ENCODE measurements at regions not wholly inside any gene's neighbourhood (a gene's known extent, or its start where the extent isn't known, plus 50 kb on each side); places are given as distances from the start of the nearest gene placed in this dataset.

GRCh38 chr7:1329261-1329660, 96.6 kb downstream of the UNCX start:
- TF ChIP-seq SIN3A (IDR thresholded peaks at IDR 0.05; ENCODE audit: borderline replicate concordance, insufficient read depth, low read length) = no peak
- no peak for TF ChIP-seq FOXP2 (optimal IDR thresholded peaks at IDR 0.05; ENCODE audit: borderline replicate concordance, extremely low read depth, extremely low read length, insufficient read depth)
